ENCODE measurements at regions not wholly inside any gene's neighbourhood (a gene's known extent, or its start where the extent isn't known, plus 50 kb on each side); places are given as distances from the start of the nearest gene placed in this dataset.

- TF ChIP-seq SUZ12 (IDR thresholded peaks at IDR 0.05; ENCODE audit: extremely low read depth, insufficient read depth, insufficient read length) (no peak), ZNF274 (IDR thresholded peaks at IDR 0.05; ENCODE audit: low read depth, low read length) (no peak), YY1 (IDR thresholded peaks at IDR 0.05; ENCODE audit: insufficient read depth, insufficient read length) (no peak)
- no peaks in the 10 kb centered on the region for H3K4me1 ChIP-seq (ENCODE audit: insufficient read depth, insufficient read length)
- H3K4me3 ChIP-seq (ENCODE audit: insufficient read length, low read depth) = no peak overlapping the region
- no peak overlapping the region for H3K9ac ChIP-seq (ENCODE audit: insufficient read length, low read depth)
- no peaks in the 10 kb centered on the region for H3K36me3 ChIP-seq (ENCODE audit: insufficient read depth, insufficient read length, low read length)
- no peaks in the 10 kb centered on the region for H3K27me3 ChIP-seq (ENCODE audit: insufficient read depth, insufficient read length)
- H3K9me3 ChIP-seq (ENCODE audit: insufficient read depth, low read length) = peaks cover 35% of the 10 kb centered on the region
- no peak for DNase-seq (ENCODE audit: low read depth, low spot score)
Measured at GRCh38 chr10:29028486-29028885, 260.4 kb upstream of the LYZL1 start.

- H3K9me3 ChIP-seq (ENCODE audit: insufficient read depth, low read length) = peaks cover 28% of the 10 kb centered on the region; the same call in 1 of the 2 replicates
- TF ChIP-seq YY1 (IDR thresholded peaks at IDR 0.05; ENCODE audit: insufficient read depth, insufficient read length) = no peak
- TF ChIP-seq ZNF274 (IDR thresholded peaks at IDR 0.05; ENCODE audit: low read depth, low read length) = no peak
- TF ChIP-seq SUZ12 (IDR thresholded peaks at IDR 0.05; ENCODE audit: extremely low read depth, insufficient read depth, insufficient read length) = no peak
- H3K4me1 ChIP-seq (ENCODE audit: insufficient read depth, insufficient read length) = no peaks in the 10 kb centered on the region
- H3K36me3 ChIP-seq (ENCODE audit: insufficient read depth, insufficient read length, low read length) = no peaks in the 10 kb centered on the region
- DNase-seq (ENCODE audit: low read depth, low spot score) = no peak
- no peak overlapping the region for H3K4me3 ChIP-seq (ENCODE audit: insufficient read length, low read depth)
- no peaks in the 10 kb centered on the region for H3K27me3 ChIP-seq (ENCODE audit: insufficient read depth, insufficient read length)
- H3K9ac ChIP-seq (ENCODE audit: insufficient read length, low read depth) = no peak overlapping the region
Measured at GRCh38 chr10:29030900-29031299, 258.0 kb upstream of the LYZL1 start.

- Histone ChIP-seq H3K27me3 (ENCODE audit: insufficient read depth, insufficient read length) (no peaks in the 10 kb centered on the region), H3K4me3 (ENCODE audit: insufficient read length, low read depth) (no peak overlapping the region), H3K4me1 (ENCODE audit: insufficient read depth, insufficient read length) (no peaks in the 10 kb centered on the region), H3K9ac (ENCODE audit: insufficient read length, low read depth) (no peak overlapping the region), H3K36me3 (ENCODE audit: insufficient read depth, insufficient read length, low read length) (no peaks in the 10 kb centered on the region), H3K9me3 (ENCODE audit: insufficient read depth, low read length) (peaks cover 18% of the 10 kb centered on the region; the same call in 1 of the 2 replicates)
- TF ChIP-seq YY1 (IDR thresholded peaks at IDR 0.05; ENCODE audit: insufficient read depth, insufficient read length) (no peak), SUZ12 (IDR thresholded peaks at IDR 0.05; ENCODE audit: extremely low read depth, insufficient read depth, insufficient read length) (no peak), ZNF274 (IDR thresholded peaks at IDR 0.05; ENCODE audit: low read depth, low read length) (no peak)
- DNase-seq (ENCODE audit: low read depth, low spot score) = no peak
Measured at GRCh38 chr10:29032169-29032568, 256.7 kb upstream of the LYZL1 start.

- Histone ChIP-seq H3K36me3 (ENCODE audit: insufficient read depth, insufficient read length, low read length) (no peaks in the 10 kb centered on the region), H3K9ac (ENCODE audit: insufficient read length, low read depth) (no peak overlapping the region), H3K27me3 (ENCODE audit: insufficient read depth, insufficient read length) (no peaks in the 10 kb centered on the region), H3K9me3 (ENCODE audit: insufficient read depth, low read length) (peaks cover 9% of the 10 kb centered on the region; the same call in 1 of the 2 replicates), H3K4me1 (ENCODE audit: insufficient read depth, insufficient read length) (no peaks in the 10 kb centered on the region), H3K4me3 (ENCODE audit: insufficient read length, low read depth) (no peak overlapping the region)
- DNase-seq (ENCODE audit: low read depth, low spot score) = no peak
- TF ChIP-seq SUZ12 (IDR thresholded peaks at IDR 0.05; ENCODE audit: extremely low read depth, insufficient read depth, insufficient read length) (no peak), ZNF274 (IDR thresholded peaks at IDR 0.05; ENCODE audit: low read depth, low read length) (no peak), YY1 (IDR thresholded peaks at IDR 0.05; ENCODE audit: insufficient read depth, insufficient read length) (no peak)
Measured at GRCh38 chr10:29033311-29033940, 255.4 kb upstream of the LYZL1 start.

GRCh38 chr10:29034592-29034991 is 254.3 kb upstream of the LYZL1 start:
- no peak for DNase-seq (ENCODE audit: low read depth, low spot score)
- H3K4me3 ChIP-seq (ENCODE audit: insufficient read length, low read depth) = no peak overlapping the region
- TF ChIP-seq ZNF274 (IDR thresholded peaks at IDR 0.05; ENCODE audit: low read depth, low read length) = no peak
- no peak for TF ChIP-seq YY1 (IDR thresholded peaks at IDR 0.05; ENCODE audit: insufficient read depth, insufficient read length)
- no peak for TF ChIP-seq SUZ12 (IDR thresholded peaks at IDR 0.05; ENCODE audit: extremely low read depth, insufficient read depth, insufficient read length)
- H3K36me3 ChIP-seq (ENCODE audit: insufficient read depth, insufficient read length, low read length) = no peaks in the 10 kb centered on the region
- no peak overlapping the region for H3K9ac ChIP-seq (ENCODE audit: insufficient read length, low read depth)
- H3K9me3 ChIP-seq (ENCODE audit: insufficient read depth, low read length) = peaks cover 6% of the 10 kb centered on the region; the same call in 1 of the 2 replicates
- no peaks in the 10 kb centered on the region for H3K27me3 ChIP-seq (ENCODE audit: insufficient read depth, insufficient read length)
- no peaks in the 10 kb centered on the region for H3K4me1 ChIP-seq (ENCODE audit: insufficient read depth, insufficient read length)

- Histone ChIP-seq H3K9me3 (ENCODE audit: insufficient read depth, low read length) (peaks cover 12% of the 10 kb centered on the region; the same call in 1 of the 2 replicates), H3K9ac (ENCODE audit: insufficient read length, low read depth) (no peak overlapping the region), H3K4me1 (ENCODE audit: insufficient read depth, insufficient read length) (no peaks in the 10 kb centered on the region), H3K4me3 (ENCODE audit: insufficient read length, low read depth) (no peak overlapping the region), H3K27me3 (ENCODE audit: insufficient read depth, insufficient read length) (no peaks in the 10 kb centered on the region), H3K36me3 (ENCODE audit: insufficient read depth, insufficient read length, low read length) (no peaks in the 10 kb centered on the region)
- TF ChIP-seq ZNF274 (IDR thresholded peaks at IDR 0.05; ENCODE audit: low read depth, low read length) (no peak), YY1 (IDR thresholded peaks at IDR 0.05; ENCODE audit: insufficient read depth, insufficient read length) (no peak), SUZ12 (IDR thresholded peaks at IDR 0.05; ENCODE audit: extremely low read depth, insufficient read depth, insufficient read length) (no peak)
- no peak for DNase-seq (ENCODE audit: low read depth, low spot score)
Measured at GRCh38 chr10:29035721-29036120, 253.1 kb upstream of the LYZL1 start.

- Histone ChIP-seq H3K9me3 (ENCODE audit: insufficient read depth, low read length) (peaks cover 20% of the 10 kb centered on the region), H3K4me1 (ENCODE audit: insufficient read depth, insufficient read length) (no peaks in the 10 kb centered on the region), H3K27me3 (ENCODE audit: insufficient read depth, insufficient read length) (no peaks in the 10 kb centered on the region), H3K36me3 (ENCODE audit: insufficient read depth, insufficient read length, low read length) (no peaks in the 10 kb centered on the region), H3K4me3 (ENCODE audit: insufficient read length, low read depth) (no peak overlapping the region), H3K9ac (ENCODE audit: insufficient read length, low read depth) (no peak overlapping the region)
- TF ChIP-seq ZNF274 (IDR thresholded peaks at IDR 0.05; ENCODE audit: low read depth, low read length) (no peak), YY1 (IDR thresholded peaks at IDR 0.05; ENCODE audit: insufficient read depth, insufficient read length) (no peak), SUZ12 (IDR thresholded peaks at IDR 0.05; ENCODE audit: extremely low read depth, insufficient read depth, insufficient read length) (no peak)
- DNase-seq (ENCODE audit: low read depth, low spot score) = no peak
Measured at GRCh38 chr10:29037348-29038113, 251.3 kb upstream of the LYZL1 start.
